HS-27A (cell line): ENCODE measurements at regions not wholly inside any gene's neighbourhood (a gene's known extent, or its start where the extent isn't known, plus 50 kb on each side); places are given as distances from the start of the nearest gene placed in this dataset.
A peak's percentile ranks its signal among the peaks of the same experiment; 100 is the strongest.

Source experiments
- DNase-seq: peaks from one replicate; pipeline ENCODE4 v3.0.0-alpha.2; 2012; ENCODE audit warnings: low read depth, missing footprints

DNA sequence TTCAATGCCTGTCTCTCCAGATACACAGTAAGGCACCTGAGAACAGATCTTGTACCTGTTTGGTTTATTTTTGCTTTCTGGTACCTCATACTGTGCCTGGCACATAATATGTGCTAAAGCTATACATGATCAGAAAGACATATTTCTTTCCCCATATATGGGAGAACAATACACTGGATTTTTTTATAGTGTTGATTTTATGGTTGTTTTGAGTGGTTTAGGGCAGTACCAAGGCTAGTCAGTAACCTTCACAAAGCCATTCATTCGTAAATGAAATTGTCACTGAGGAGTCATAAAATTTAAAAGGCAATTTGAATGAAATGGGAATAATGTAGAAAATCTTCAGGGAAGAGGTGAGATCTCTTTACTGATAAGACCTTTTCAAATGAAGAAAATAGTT lies 810.2 kb downstream of the TUSC7 start:
- DNase-seq: no peak

DNA sequence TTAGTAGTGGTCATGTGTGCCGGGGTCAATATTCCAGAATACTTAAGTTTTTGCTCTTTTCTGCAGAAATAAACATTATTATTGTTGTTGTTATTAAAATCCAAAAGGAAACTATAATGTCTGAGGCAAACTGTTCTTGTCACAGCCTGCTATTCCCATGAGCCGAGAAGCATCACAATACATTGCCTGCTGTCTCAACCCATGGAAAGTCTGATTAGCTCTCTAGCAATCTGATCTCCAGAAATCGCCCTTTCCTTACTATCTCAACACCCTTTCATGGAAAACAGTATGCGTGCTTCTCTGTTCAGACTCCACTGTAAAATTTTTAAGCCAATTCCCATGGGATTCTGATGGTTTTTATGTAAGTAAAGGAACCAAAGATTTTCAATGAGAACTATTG lies 811.0 kb downstream of the TUSC7 start:
- DNase-seq: no peak

DNA sequence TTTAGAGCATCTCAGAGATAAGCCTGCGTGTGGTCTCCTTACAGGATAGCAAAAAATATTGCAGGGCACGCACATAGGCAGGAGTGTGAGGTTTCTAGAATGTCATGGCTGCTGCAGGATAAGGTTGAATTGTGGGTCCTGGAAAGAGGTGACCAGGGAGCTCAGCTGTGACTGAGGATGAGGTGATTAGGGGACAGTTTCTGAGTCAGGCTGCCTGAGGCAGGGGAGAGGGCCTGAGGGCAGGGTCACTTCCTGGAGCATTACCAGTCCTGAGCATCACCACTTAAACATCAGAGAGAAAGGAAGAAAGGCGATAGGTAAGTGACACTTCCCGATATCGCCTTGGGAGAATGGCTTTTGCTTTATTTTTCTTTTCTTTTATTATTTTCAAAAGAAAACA lies 813.8 kb downstream of the TUSC7 start:
- DNase-seq: no peak

- DNase-seq: peak; percentile 71
These were observed 815.3 kb downstream of the TUSC7 start for GRCh38 chr3:117524890-117525289.

DNA sequence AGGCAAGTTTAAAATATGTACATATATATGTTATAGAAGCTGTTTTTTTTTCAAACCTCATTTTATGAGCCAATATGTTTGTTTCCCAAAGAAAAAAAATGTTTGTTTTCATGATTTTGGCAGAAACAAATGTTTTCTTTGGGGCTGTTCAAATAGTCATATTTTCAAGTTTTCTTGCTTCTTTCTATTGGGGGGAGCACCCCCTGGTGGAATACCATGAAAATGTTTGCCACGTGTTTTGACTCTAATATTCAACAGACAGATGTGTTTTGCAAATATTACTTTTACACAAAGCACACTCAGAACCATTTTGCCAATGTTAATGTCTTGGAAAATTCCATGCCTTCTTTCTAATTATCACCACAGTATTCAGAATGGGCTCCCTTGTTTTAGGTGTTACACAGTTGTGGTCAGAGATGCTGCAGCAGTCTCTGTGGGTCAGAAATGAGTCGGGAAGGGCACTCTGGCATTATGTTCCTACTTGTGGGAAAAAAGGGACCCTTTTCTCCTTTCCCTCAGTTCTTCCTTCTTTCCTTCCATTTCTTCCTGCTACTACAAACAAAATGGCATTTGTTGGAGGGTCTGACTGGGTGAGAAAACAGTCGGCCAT lies 817.0 kb downstream of the TUSC7 start:
- DNase-seq: no peak

DNA sequence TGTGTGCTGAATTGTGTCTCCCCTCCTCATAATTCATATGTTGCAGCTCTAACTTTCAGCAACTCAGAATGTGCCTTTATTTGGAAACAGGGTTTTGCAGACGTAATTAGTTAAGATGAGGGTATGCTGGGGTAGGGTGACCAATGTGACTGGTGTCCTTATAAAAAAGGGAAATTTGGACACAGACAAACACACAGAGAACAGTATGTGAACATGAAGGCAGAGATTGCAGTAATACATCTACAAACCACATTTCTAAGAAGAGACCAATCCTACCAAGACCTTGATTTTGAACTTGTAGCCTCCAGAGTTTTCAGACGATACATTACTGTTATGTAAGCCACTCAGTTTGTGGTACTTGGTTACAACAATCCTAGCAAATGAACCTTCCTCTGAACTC lies 817.8 kb downstream of the TUSC7 start:
- no peak for DNase-seq

DNA sequence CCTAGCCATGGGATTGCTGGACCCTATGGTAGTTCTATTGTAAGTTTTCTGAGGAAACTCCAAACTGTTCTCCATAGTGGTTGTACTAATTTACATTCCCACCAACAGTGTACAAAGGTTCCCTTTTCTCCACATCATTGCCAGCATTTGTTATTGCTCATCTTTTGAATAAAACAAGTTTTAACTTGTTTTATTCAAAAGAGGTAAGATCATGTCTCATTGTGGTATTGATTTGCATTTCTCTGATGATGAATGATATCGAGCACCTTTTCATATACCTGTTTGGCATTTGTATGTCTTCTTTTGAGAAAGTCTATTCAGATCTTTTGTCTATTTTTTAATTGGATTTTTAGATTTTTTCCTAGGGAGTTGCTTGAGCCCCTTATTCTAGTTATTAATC lies 819.1 kb downstream of the TUSC7 start:
- DNase-seq: no peak

DNA sequence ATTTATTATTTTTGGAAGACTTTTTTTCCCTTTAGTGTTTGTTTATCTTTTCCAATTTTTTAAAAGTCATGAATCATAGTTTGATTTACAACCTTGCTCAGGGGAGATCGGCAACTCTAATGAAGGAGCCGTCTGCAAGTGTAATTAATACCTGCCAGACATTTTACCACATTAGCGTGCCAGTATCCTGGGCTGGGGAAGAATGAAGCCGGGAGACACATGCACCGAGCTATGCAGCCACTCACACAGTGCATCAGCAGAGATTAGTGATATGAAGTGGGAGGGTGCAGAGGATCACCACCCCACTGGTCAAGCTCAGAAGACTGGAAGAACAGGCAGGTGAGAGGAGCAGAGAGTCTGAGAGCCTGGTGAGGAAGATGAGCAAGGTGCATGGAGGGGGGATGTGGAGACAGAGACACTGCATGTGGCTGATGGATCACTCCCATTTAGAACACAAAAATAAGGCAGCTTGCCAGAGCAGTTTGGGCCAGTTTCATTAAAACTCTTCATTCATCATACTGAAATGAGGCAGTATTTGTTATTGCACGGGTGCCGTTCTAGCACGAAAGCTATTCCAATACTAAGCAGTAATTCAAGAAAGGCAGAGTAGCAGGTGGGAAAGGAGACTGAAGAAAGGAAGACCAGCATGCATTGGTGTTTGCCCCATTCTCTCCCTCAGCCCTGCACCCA lies 821.6 kb downstream of the TUSC7 start:
- no peak for DNase-seq

GRCh38 chr3:117532268-117532667 lies 822.7 kb downstream of the TUSC7 start:
- DNase-seq: no peak

GRCh38 chr3:117534138-117534537 lies 824.6 kb downstream of the TUSC7 start:
- DNase-seq: no peak

DNA sequence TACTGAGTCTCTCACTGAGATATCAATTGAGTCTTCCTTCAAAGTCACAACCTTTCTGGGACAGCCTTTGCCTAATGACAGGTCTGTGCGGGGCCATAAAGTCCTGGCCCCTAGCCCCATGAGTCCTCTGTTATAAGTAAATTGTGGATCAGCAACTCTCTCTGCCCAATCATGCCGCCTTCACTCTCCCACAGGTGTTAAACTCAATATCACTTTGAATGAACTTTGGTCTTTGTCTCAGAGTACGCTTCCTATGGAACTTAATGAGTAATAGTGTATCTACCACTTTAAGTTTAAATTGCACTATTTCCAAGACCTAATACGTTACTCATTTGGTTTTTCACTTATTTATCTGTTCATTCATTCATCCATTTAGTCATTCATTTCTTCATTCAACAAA lies 826.4 kb downstream of the TUSC7 start:
- DNase-seq: no peak

DNA sequence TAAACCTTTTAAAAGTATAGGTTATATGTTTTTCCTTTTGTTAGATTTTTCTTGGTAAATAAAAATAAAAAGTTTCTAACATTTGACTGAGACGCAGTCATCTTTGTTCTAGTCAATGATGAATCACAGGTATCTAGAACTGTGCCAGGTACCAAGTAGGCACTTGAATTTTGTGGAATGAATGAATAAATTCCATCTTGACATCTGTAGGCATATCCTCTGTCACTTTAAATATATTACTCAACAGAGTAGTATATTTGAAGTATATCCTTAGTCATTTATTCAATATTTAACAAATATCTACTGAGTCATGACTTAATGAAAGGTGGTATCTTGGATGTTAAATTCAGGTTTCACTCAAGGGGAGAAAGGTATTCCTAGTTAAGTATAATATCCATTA lies 828.4 kb downstream of the TUSC7 start:
- no peak for DNase-seq

GRCh38 chr3:117539729-117540128 lies 830.1 kb downstream of the TUSC7 start:
- no peak for DNase-seq

GRCh38 chr3:117540597-117540996 lies 831.0 kb downstream of the TUSC7 start:
- DNase-seq: no peak

DNA sequence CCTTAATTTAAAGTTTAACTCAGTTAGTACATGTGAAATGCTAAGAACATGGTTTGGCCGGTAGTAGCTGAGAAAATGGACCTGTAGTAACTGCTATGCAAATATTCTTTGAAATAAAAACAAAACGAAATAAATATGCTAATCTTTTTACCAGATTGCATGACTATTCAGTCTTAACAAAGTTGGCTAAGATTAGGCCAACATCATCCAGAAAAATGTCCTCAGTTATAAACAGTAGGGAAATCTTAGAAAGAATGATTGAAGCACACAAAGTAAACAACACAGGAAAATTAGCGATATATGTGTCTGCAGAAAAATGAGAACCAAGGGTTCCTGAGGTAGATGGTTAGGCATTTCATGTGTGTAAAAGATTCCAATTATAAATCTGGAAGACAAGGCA lies 832.1 kb downstream of the TUSC7 start:
- DNase-seq: no peak

DNA sequence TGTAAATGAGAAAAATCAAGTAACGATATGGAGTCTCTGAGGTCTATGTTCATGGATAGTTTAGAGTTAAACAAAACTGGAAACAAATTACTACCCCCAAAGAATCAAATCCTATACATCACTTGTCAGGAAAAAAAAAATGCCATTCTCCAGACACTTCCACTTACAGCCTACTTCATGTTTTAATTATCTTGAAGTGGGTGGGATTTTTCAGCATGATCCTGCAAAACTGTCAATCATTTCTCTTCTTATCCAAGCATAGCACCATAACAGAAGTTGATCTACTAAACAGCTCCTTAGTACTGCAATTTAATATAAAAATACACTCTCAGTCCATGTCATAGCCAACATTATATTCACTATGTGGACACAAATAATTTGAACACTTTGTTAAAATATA lies 833.9 kb downstream of the TUSC7 start:
- DNase-seq: no peak

DNA sequence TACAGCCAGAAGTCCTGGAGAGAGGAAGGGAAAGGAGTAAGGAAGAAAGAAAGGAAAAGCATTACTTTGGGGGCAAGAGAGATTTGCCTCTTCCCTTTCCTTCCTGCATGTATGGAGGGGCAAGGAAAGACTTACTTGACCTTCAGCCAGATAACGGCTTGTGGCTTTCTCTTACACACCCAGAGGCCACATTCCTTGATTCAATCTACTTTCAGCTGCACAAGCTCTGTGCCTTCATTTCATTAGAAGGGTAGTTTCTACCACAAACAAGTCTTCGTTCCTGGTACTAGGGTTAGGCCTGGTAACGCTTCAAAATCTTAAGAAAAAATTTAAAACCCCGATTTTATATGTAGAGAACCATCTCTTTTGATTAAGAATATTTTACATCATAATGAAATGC lies 835.9 kb downstream of the TUSC7 start:
- no peak for DNase-seq

GRCh38 chr3:117547956-117548550 lies 838.5 kb downstream of the TUSC7 start:
- DNase-seq: peak; percentile 86

DNA sequence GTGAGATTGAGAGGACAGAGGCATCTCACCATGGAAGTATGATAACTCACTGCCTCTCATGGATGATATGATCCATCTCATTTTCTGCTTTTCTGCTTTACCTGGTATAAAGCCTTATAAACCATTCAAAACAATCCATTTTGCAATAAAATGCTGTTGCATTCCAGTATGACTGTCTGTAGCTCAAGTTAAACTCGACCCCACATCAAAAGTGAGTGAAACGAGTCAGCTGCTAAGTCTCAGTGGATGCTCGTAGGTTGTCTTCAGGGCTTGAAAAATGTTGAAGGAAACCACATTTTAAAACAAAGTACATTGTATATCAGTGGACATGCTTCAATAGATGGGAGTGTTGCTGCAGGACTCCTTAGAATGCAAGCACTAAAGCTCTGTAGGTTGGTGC lies 839.0 kb downstream of the TUSC7 start:
- no peak for DNase-seq

GRCh38 chr3:117549716-117550115 lies 840.1 kb downstream of the TUSC7 start:
- no peak for DNase-seq

GRCh38 chr3:117550766-117551165 lies 841.2 kb downstream of the TUSC7 start:
- DNase-seq: no peak

DNA sequence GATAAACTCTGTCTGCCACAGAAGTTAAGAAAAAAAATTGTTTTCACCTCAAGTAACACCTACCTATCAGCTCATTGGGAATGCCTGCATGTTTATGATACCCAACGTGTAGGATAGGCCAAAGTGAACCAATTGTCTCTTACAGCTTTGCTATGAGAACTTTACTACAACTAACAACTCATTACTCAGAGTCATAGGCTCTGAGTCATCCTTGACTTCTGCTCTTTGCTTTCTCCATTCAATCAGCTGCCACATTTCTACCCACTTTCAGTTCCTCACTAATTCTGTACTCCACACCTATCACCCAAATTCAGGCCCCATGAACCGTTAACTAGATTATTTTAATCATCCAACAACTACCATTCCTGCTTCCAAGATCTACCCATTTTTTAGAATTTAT lies 843.9 kb downstream of the TUSC7 start:
- DNase-seq: no peak

DNA sequence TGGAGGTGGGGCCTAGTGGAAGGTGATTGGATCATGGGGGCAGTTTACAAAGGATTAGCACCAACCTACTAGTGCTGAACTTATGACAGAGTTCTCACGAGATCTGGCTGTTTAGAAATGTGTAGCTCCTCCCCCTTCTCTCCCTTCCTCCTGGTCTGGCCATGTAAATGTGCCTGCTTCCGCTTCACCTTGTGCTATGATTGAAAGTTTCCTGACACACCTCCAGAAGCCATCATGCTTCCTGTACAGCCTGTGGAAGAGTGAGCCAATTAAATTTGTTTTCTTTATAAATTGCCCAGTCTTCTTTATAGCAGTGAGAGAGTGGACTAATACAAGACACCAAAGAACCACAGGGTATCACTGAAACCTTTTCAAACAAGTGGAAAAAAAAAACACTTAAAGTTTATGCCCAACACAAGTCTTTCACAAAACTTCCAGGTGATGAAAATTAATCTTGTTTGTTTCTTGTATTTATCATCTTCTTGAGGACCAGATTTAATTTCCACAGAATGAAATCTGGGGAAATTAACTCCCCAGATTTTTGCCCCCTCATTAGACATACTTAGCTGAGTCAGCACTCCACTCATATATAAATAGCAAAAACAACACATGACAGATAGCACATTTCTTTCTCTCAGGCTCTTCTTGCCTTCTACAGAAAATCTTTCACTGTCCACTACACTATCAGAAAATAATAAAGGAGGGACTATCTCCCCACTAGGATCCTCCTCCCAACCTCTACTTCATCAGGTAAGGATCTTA lies 847.2 kb downstream of the TUSC7 start:
- no peak for DNase-seq
